ENCODE measurements at regions not wholly inside any gene's neighbourhood (a gene's known extent, or its start where the extent isn't known, plus 50 kb on each side); places are given as distances from the start of the nearest gene placed in this dataset.

GRCh38 chr9:107886826-107887225, 397.3 kb upstream of the KLF4 start:
- Mint-ChIP-seq H3K4me1 (no peaks in the 10 kb centered on the region), H3K9me3 (peaks cover 5% of the 10 kb centered on the region), H3K4me3 (no peak overlapping the region), H3K27me3 (peaks cover 2% of the 10 kb centered on the region), H3K27ac (no peak overlapping the region), H3K36me3 (ENCODE audit: low read depth) (no peaks in the 10 kb centered on the region)
- ATAC-seq (replicated peaks), result no peak

DNA sequence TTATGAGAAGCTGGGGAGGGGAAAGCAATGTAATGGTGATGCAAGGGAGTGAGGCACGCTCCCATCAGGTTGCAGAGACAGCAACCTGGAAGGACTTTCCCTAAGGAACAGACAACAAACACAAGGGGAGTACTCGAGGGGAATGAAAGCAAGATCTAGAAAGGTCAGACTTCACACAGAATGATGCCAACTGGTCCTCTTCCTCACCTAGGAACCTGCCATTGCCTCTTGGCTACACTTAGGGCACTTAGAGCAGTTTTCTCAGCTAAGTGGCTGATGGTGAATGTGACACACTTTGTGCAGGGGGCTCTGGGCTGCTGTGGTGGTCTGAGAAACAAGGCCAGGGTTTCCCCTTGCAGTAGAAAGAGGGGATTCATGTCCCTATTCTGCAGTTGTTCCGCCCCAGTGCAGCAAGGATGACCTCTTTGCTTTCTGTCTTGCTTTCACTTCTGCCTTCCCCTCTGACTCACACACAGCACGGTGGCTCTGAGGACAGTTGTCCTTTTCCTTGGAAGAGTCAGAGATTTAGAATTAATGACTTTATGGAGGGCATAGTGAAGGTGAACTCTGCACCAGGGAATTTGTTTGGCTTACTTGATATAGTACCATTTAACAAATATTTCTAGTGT, 394.0 kb upstream of the KLF4 start:
- no peak for ATAC-seq (replicated peaks)
- Mint-ChIP-seq H3K27ac (no peak overlapping the region), H3K4me1 (no peaks in the 10 kb centered on the region), H3K4me3 (no peak overlapping the region), H3K27me3 (no peaks in the 10 kb centered on the region), H3K9me3 (peaks cover 4% of the 10 kb centered on the region), H3K36me3 (ENCODE audit: low read depth) (no peaks in the 10 kb centered on the region)

DNA sequence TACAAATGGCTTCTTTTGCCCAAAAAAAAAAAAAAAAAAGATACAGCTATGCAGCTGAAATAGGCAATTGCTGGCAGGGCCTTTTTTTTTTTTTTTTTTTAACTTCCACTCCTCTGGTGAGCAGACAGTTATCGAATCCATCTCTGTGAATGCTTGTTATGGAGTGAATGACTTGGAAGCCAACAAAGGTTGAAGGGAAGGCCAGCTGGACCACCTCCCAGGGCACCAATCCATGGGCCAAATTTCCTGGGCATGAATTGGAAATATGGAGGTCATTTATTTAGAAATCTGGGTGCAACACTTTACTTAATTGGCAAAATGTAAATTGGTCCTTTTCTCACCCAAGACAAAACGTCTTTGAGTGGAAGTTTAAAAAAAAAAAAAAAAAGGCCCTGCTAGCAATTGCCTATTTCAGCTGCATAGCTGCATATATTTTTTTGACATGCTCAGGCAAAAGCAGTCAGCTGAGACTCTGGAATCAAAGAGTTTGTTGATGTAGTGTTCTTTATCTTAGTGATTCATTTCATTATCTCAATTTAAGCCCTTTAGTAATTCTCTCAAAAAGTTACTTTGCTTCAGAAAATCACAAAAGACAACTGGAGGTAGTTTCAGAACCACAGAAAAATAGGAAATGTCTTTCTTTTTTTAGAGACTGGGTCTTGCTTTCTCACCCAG, 392.2 kb upstream of the KLF4 start:
- peaks cover 4% of the 10 kb centered on the region for H3K9me3 Mint-ChIP-seq
- no peak overlapping the region for H3K4me3 Mint-ChIP-seq
- no peak for ATAC-seq (replicated peaks)
- H3K27me3 Mint-ChIP-seq, result no peaks in the 10 kb centered on the region
- H3K36me3 Mint-ChIP-seq (ENCODE audit: low read depth), result no peaks in the 10 kb centered on the region
- H3K4me1 Mint-ChIP-seq, result no peaks in the 10 kb centered on the region
- H3K27ac Mint-ChIP-seq, result no peak overlapping the region

DNA sequence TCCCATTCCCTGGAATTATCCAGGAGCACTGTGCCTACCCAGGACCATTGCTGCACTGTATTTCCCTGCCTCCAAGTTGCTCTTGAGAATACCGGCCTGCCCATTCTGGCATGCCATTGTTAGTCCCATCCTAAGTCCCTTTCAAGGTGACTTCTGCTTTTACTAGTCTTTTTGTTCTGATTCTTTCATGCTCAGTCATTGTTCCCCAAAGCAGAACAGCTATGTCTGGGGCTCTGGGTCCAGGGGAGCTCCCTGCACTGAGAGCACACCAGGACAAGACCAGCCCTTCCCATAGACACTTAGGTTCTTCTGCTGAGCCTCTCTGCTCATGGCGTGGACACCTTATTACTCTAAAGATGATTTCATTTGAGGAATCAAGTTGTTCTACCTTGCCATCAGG, 388.9 kb upstream of the KLF4 start:
- H3K4me3 Mint-ChIP-seq, result no peak overlapping the region
- H3K9me3 Mint-ChIP-seq, result peaks cover 4% of the 10 kb centered on the region
- H3K4me1 Mint-ChIP-seq, result no peaks in the 10 kb centered on the region
- no peaks in the 10 kb centered on the region for H3K36me3 Mint-ChIP-seq (ENCODE audit: low read depth)
- no peak overlapping the region for H3K27ac Mint-ChIP-seq
- H3K27me3 Mint-ChIP-seq, result no peaks in the 10 kb centered on the region
- ATAC-seq (replicated peaks), result no peak

DNA sequence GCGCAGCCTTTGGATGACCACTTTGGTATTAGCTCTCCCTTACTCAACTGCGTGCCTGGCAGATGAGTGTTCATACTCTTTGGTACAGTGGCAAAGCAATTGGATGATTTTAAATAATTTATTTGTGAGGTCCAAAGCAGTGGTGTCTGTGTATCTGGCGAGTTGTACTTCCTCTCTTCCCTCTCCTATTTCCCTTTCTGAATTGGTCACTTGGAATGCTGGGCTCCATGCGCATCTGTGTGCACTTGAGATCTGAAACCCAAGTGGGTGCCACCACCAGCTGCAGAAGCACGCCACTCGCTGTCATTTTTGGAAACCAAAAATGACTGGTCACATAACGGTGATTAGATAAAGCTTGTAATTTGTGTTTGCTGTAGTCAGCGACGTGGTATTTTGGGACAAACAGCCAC, 386.0 kb upstream of the KLF4 start:
- Mint-ChIP-seq H3K9me3 (peaks cover 4% of the 10 kb centered on the region), H3K4me1 (no peaks in the 10 kb centered on the region), H3K36me3 (ENCODE audit: low read depth) (no peaks in the 10 kb centered on the region), H3K27ac (no peak overlapping the region), H3K27me3 (no peaks in the 10 kb centered on the region), H3K4me3 (no peak overlapping the region)
- ATAC-seq (replicated peaks), result no peak

- Mint-ChIP-seq H3K36me3 (ENCODE audit: low read depth) (no peaks in the 10 kb centered on the region), H3K4me3 (no peak overlapping the region), H3K4me1 (no peaks in the 10 kb centered on the region), H3K27me3 (no peaks in the 10 kb centered on the region), H3K27ac (no peak overlapping the region), H3K9me3 (peaks cover 4% of the 10 kb centered on the region)
- ATAC-seq (replicated peaks), result no peak
Observed at GRCh38 chr9:107874591-107875369, 385.2 kb upstream of the KLF4 start.

DNA sequence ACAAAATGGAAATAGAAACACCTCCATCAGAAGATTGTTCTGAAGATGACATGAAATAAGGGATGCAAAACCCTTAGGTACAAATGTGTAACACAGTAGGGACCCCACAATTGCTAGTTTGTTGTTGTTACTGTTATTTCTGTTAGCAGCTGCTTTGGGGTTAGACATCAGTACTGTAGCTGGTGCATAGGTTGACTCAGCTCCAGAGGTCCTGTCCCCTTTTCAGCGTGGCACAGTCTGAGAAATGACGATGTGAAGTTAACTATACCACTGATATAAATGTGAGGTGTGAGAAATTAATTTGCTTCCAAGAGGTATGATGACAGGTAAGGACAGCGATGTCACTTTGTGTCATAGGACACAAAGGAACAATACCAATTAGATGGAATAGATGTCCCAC, 384.6 kb upstream of the KLF4 start:
- Mint-ChIP-seq H3K9me3 (peaks cover 2% of the 10 kb centered on the region), H3K4me1 (no peaks in the 10 kb centered on the region), H3K27me3 (no peaks in the 10 kb centered on the region), H3K4me3 (no peak overlapping the region), H3K27ac (no peak overlapping the region), H3K36me3 (ENCODE audit: low read depth) (no peaks in the 10 kb centered on the region)
- ATAC-seq (replicated peaks), result no peak

GRCh38 chr9:107872457-107873192, 383.1 kb upstream of the KLF4 start:
- H3K4me1 Mint-ChIP-seq, result no peaks in the 10 kb centered on the region
- ATAC-seq (replicated peaks), result no peak
- H3K4me3 Mint-ChIP-seq, result no peak overlapping the region
- no peaks in the 10 kb centered on the region for H3K36me3 Mint-ChIP-seq (ENCODE audit: low read depth)
- H3K27ac Mint-ChIP-seq, result no peak overlapping the region
- no peaks in the 10 kb centered on the region for H3K27me3 Mint-ChIP-seq
- H3K9me3 Mint-ChIP-seq, result no peaks in the 10 kb centered on the region

DNA sequence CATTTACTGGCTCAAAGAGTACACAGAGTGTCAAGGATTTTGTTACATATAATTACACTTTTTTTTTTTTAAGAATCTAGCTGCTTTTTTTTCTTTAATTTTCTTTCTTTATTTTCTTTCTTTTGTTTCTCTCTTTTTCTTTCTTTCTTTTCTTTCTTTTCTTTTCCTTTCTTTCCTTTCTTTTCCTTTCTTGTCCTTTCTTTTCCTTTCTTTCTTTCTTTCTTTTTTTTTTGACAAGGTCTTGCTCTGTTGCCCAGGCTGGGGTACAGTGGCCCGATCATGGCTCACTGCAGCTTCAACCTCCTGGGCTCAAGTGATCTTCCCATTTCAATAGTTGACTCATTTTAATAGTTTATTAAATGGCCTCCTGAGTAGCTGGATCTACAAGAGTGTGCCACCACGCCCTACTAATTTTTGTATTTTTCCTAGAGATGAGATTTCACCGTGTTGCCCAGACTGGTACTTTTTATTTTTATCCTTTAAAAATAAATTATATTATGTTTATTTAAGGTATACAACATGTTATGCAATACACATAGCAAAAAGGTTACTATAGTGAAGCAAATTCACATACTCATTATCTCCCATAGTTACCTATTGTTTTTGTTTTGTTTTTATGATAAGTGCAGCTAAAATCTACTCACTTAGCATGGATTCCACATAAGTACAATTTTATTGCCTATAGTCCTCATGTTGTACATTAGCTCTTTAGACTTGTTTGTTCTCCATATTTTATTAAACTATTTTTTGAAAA, 381.5 kb upstream of the KLF4 start:
- no peaks in the 10 kb centered on the region for H3K36me3 Mint-ChIP-seq (ENCODE audit: low read depth)
- H3K27me3 Mint-ChIP-seq, result no peaks in the 10 kb centered on the region
- no peaks in the 10 kb centered on the region for H3K9me3 Mint-ChIP-seq
- ATAC-seq (replicated peaks), result no peak
- H3K4me3 Mint-ChIP-seq, result no peak overlapping the region
- H3K4me1 Mint-ChIP-seq, result no peaks in the 10 kb centered on the region
- H3K27ac Mint-ChIP-seq, result no peak overlapping the region

DNA sequence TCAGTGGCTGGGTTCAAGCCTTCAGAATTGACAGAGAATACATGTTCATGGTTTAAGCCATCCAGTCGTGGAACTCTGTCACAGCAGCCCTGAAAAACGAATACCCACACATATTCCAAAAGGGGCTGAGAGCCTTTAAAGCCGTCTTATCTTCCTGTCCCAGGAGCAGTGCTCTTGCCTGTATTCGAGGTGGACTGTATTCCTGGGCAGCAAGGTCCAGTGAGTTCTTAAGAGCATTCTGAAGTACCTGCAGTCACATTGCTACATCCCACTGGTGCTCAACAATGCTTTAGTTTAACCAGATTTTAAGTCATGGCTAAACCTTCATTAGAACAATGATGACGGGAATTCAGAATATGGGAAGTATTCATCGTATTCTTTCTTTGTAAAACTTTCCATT, 380.7 kb upstream of the KLF4 start:
- no peaks in the 10 kb centered on the region for H3K9me3 Mint-ChIP-seq
- no peaks in the 10 kb centered on the region for H3K36me3 Mint-ChIP-seq (ENCODE audit: low read depth)
- no peak overlapping the region for H3K27ac Mint-ChIP-seq
- H3K4me3 Mint-ChIP-seq, result no peak overlapping the region
- ATAC-seq (replicated peaks), result no peak
- no peaks in the 10 kb centered on the region for H3K27me3 Mint-ChIP-seq
- H3K4me1 Mint-ChIP-seq, result no peaks in the 10 kb centered on the region

DNA sequence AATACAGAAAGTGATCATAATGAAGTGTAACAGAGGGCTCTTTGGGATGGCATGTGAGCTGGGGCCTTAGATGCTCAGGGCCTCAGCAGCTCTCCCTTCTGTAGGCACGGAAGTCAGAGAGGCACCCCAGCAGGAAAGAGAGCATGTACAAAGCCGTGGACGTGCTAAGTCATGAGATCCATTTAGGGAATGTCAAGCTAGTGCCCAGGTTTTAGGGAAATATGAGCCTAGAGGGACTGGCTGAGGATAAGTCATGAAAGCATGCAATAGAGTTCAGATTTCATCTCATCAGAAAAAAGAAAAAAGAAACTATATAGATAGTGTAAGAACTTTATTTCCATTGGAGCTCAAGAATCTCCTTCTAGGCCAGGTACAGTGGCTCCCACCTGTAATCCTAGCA, 379.5 kb upstream of the KLF4 start:
- no peaks in the 10 kb centered on the region for H3K9me3 Mint-ChIP-seq
- no peak for ATAC-seq (replicated peaks)
- H3K27ac Mint-ChIP-seq, result no peak overlapping the region
- H3K4me3 Mint-ChIP-seq, result no peak overlapping the region
- no peaks in the 10 kb centered on the region for H3K27me3 Mint-ChIP-seq
- H3K4me1 Mint-ChIP-seq, result no peaks in the 10 kb centered on the region
- no peaks in the 10 kb centered on the region for H3K36me3 Mint-ChIP-seq (ENCODE audit: low read depth)

DNA sequence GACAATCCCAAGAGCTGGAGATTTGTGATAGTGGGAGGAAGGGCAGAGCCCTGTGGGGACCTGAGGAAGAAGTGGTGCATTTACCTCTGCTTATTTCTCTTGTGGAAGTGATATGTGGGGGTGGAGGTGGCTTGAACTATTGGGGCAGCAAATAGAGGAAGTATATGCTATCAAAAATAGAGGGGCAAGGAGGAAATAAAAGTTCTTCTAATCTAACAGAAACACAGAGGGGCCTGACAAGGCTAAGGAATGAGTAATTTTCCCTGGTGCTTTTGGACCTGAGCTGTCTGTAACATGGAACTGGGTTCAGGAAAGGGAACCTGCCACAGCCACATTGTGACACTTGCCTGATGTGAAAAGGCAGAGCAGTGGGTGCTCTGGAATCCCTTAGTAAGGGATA, 378.6 kb upstream of the KLF4 start:
- Mint-ChIP-seq H3K9me3 (no peaks in the 10 kb centered on the region), H3K36me3 (ENCODE audit: low read depth) (no peaks in the 10 kb centered on the region), H3K27me3 (no peaks in the 10 kb centered on the region), H3K4me3 (no peak overlapping the region), H3K27ac (no peak overlapping the region), H3K4me1 (no peaks in the 10 kb centered on the region)
- ATAC-seq (replicated peaks), result no peak

- no peak overlapping the region for H3K27ac Mint-ChIP-seq
- no peak overlapping the region for H3K4me3 Mint-ChIP-seq
- no peaks in the 10 kb centered on the region for H3K4me1 Mint-ChIP-seq
- H3K36me3 Mint-ChIP-seq (ENCODE audit: low read depth), result no peaks in the 10 kb centered on the region
- H3K9me3 Mint-ChIP-seq, result no peaks in the 10 kb centered on the region
- H3K27me3 Mint-ChIP-seq, result no peaks in the 10 kb centered on the region
- ATAC-seq (replicated peaks), result no peak
Observed at GRCh38 chr9:107867738-107868137, 378.2 kb upstream of the KLF4 start.

- Mint-ChIP-seq H3K36me3 (ENCODE audit: low read depth) (no peaks in the 10 kb centered on the region), H3K4me1 (no peaks in the 10 kb centered on the region), H3K4me3 (no peak overlapping the region), H3K9me3 (no peaks in the 10 kb centered on the region), H3K27me3 (no peaks in the 10 kb centered on the region), H3K27ac (no peak overlapping the region)
- ATAC-seq (replicated peaks), result no peak
Observed at GRCh38 chr9:107866711-107867311, 377.2 kb upstream of the KLF4 start.
